8988T (cell line): ENCODE measurements at regions not wholly inside any gene's neighbourhood (a gene's known extent, or its start where the extent isn't known, plus 50 kb on each side); places are given as distances from the start of the nearest gene placed in this dataset.

ENCODE experiments used
- DNase-seq: peaks from one replicate; pipeline ENCODE4 v3.0.0; 2011

- no peak for DNase-seq
Measured at GRCh38 chr4:35757836-35758235, 486.5 kb downstream of the ARAP2 start.

GRCh38 chr4:35760807-35761206 is 483.5 kb downstream of the ARAP2 start:
- no peak for DNase-seq

- no peak for DNase-seq
Measured at GRCh38 chr4:35771571-35771970, 472.7 kb downstream of the ARAP2 start.

DNA sequence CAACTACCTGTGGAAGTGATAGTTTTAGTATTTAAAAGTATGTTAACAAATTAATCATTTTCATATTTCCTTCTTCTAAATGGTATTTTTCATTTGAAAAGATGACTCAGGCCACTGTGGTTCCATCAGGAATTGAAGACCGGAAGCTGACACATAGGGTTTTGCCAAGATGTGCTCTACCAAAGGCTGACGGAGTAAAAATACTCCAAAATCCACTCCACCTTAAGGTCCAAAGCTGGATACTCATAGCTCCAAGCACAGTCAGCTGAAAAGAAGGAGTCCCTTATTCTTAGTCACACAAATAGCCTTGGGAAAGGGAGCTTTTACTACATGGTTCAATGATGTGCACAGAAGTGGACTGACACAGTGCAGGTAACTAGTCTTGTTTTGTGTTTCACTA is 472.0 kb downstream of the ARAP2 start:
- DNase-seq = no peak

DNA sequence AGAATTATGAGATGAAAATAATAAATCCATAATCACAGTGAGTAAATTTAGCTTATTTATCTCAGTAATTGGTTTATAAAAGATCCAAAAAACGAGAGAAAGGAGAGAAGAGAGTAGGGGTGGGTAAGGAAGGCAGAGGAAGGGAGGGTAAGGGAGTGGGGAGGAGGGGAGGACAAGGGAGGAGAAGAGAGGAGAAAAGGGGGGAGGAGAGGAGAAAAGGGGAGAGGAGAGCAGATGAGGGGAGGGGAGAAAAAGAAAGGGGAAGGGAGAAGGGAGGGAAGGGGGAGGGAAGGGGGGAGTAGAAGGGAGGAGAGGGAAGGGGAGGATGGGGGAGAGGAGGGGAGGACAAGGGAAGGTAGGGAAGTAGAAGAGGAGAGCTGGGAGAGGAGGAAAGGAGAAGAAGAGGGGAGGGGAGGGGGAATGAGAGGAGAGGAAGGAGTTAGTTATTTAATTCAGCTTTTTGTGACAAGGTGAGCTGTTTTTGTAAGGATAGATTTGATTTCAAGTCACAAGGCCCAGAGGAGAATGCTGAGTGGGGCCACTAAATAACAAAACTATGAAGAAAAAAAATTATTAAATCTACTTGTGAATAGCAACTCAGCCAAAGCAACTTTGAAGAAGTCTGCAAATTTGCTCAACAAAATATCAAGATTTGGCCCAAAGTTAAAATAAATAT is 454.3 kb downstream of the ARAP2 start:
- no peak for DNase-seq

- no peak for DNase-seq
Measured at GRCh38 chr4:35793045-35793722, 451.1 kb downstream of the ARAP2 start.

GRCh38 chr4:35793766-35794165 is 450.5 kb downstream of the ARAP2 start:
- no peak for DNase-seq

- no peak for DNase-seq
Measured at GRCh38 chr4:35800669-35801068, 443.6 kb downstream of the ARAP2 start.

DNA sequence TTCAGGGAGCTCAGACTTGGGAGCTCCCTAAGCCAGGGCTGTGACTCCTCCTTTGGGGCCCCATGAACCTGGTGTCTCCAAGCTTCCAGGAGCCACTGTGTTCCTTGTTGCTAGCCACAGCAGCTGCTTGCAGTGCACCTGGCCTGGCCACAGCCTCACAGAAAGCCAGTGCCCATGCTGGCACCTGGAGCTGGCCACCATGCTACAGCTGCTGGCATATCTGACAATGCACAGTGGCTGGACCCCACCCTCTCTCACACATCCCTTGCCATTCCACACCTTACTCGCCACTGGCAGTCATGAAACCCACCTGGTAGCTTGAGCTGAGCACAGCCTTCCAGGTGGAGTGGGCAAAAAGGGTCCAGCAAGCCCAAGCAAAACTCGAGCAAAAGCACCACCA is 441.7 kb downstream of the ARAP2 start:
- DNase-seq = no peak

DNA sequence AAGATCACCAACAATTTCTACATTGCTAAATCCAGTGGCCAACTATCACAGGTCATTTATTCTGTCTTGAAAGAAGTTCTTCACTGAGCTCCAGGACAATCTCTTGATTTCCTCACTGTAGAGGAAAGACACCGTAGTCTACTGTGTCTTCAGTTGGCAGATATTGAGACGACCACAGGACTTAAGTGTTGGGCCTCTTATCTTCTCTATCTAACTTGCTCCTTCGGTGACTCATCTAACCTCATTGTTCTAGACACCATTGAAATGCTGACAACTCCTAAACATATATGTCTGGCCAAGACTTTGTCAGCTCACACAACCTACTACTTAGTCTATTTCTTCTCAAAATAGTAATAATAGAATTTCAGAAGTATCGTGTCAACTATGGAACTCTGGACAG is 425.8 kb downstream of the ARAP2 start:
- DNase-seq = no peak

GRCh38 chr4:35820003-35820402 is 424.3 kb downstream of the ARAP2 start:
- DNase-seq = no peak

- DNase-seq = no peak
Measured at GRCh38 chr4:35824231-35824630, 420.1 kb downstream of the ARAP2 start.

DNA sequence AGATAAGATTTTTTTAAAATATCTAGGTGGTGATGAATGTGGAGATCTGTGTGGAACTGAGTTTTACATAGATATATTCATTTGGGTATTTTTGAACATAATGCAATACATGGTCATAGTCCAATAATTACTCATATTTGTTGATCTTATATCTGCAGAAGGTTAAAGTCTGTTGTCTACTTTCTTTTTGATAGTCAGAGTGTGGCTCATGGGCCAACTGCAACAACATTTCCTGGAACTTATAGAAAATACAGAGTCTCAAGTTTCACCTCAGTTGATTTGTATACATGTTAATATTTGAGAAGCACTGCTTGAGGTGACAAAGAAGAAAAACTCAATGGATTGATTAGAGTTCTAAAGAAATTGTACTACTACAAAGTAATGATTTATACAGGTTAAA is 408.4 kb downstream of the ARAP2 start:
- no peak for DNase-seq

DNA sequence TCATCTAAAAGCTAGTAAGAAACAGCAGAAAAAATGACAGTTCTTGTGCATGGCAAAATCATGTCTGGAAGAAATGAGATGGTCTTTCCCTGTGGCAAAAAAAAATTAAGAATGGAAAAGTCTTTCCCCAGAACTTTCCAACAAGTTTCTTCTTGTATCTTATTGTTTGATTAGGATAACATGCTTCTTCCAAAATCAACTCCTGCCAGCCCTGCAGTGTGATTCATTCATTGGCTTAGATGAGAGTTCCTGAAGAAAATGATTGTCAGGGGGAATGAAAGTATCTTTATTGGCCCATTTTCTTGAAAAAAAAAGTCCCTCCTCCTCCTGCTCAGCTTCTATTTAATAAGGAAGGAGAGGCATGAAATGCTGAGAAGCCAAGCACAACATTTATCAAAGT is 407.7 kb downstream of the ARAP2 start:
- DNase-seq = no peak

DNA sequence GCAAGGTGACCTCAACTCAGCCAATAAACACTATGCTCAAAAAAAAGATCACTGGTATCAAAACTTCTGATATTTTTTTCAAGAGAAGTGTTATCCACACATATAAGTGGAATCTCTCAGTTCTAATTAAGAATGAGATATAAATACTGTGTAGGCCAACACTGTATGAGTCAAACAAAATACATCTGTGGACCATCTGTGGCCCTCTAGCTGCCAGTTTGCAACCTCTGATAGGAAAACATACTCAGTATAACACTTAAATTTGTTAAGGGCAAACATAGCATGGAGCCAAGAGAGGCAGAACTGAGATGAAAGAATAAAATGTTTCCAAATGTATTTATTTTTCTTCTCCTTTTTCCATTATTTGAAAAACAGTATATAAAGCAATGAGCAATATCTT is 377.3 kb downstream of the ARAP2 start:
- DNase-seq = no peak

GRCh38 chr4:35872273-35872672 is 372.0 kb downstream of the ARAP2 start:
- DNase-seq = no peak

DNA sequence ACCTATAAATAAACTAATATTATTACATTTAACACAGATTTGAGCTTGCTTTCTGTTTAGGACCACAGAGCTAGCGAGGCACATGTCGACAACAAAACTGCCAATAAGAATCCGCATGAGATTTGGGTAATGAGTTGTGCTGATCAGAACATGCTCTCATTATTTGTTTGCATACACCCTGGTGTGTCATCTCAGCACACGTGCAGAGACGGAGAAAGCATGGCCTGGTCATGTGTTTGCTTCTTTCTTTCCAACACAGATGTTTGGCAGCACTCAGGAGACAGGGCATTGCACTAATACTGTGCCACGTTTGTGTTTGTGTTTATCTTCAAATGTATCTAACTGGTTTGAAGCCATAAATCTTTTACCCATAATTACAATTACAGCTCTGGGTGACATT is 364.8 kb downstream of the ARAP2 start:
- no peak for DNase-seq

DNA sequence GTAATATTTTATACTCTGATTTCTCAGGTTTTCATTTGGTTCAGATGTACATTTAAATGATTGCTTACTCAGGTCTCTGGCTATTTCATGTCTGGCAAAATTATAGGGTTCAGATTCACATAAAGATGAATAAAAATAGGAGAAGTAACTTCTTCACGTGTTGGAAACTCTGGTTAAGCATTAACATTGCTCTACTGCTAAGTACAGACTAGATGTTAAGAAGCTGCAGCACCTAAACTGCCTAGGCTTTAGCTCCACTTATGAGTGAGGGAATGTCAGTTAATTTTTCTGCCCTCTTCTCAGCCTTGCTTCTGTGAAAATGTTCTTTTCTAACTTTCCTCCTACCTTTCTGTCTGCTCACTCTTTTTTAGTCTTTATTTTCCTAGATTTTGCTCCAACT is 361.2 kb downstream of the ARAP2 start:
- no peak for DNase-seq

DNA sequence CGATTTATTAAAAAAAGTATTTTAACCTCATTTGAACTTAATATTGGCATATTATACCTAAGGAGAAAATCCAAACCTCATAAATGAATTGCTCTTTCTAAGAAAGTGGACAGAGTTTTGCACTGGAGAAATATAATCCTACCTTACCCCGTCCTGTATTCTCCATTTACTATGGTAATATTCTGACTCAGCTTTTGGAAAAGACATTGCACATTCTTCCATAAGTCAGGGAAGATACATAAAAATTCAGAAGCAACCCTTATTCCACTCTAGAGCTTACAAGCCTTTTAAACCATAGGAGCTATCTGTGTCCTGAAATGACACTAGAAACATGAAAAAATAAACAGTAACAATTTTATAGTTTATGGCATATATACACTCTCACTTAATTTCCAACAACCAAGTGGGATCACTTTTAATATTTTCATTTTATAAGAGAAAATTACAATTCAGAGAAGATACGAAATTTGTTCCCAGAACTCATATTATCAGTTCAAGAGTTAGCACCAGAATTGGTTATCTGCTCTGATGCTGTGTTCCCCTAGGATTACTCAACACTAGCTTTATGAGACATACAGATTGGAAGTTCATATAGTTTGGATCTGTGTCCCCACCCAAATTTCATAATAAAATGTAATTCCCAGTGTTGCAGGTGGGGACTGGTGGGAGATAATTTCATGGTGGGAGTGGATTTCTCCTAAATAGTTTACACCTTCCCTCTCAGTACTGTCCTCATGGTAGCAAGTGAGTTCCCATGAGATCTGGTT is 359.4 kb downstream of the ARAP2 start:
- no peak for DNase-seq

GRCh38 chr4:35897808-35898207 is 346.5 kb downstream of the ARAP2 start:
- no peak for DNase-seq

DNA sequence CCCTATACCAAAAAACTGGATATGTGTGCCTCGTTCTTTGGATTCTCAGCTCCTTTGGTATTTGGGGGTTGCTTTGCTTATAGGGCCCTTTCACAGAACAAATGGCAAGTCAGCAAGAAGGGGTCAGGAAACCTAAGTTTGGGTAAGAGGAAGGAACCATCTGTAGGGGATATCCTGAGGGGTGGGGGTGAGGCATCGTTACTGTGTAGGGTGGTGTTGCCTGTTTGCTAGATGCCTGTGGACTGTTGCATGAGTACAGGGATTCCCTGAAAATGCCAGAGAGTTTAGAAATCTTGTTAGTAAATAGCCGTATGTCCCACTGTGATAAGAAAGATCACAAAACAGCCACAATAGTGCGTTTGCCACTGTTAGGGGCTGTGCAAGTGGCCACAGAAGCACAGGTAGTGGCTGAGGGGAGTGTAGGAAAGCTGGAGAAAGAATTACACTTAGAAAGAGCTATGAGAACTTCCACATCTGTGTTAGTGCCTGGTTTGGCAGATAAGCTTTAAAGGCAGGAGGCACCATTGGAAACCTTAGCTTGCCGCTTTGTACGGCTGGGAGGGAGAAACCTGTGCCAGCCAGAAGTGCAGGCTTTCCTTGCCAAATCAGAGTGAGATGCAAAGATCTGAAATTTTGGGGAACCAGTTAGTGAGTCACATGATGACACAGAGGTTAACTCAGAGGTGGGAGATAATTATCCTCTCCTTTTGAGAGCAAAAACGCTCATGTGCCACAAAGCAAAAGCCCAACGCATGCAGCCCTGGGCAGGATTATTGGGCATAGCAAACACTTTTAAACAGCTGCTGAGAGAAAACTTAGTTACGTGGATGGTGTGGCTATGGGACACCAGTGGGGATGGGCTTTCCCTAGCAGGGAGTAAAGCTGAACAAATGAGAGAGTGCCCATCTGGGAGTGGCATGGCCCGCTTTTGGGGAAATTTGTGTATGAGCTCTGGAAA is 343.7 kb downstream of the ARAP2 start:
- no peak for DNase-seq

DNA sequence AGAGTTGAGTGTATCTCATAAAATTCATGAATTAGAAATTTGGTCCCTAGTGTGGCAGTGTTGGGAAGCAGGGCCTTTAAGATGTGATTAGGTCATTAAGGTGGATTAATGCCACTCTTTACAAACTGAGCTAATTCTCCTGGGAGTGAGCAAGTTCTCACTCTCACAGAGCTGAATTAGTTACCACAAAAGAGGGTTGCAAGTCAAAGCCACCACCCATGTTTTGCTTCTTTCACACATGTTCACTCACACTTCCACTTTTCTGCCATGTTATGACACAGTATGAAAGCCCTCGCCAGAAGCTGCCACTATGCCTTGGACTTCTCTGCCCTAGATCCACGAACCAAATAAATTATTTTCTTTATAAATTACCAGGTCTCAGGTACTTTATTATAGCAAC is 332.1 kb downstream of the ARAP2 start:
- DNase-seq = no peak

- no peak for DNase-seq
Measured at GRCh38 chr4:35918491-35918977, 325.8 kb downstream of the ARAP2 start.
